ENCODE measurements at regions not wholly inside any gene's neighbourhood (a gene's known extent, or its start where the extent isn't known, plus 50 kb on each side); places are given as distances from the start of the nearest gene placed in this dataset.

DNA sequence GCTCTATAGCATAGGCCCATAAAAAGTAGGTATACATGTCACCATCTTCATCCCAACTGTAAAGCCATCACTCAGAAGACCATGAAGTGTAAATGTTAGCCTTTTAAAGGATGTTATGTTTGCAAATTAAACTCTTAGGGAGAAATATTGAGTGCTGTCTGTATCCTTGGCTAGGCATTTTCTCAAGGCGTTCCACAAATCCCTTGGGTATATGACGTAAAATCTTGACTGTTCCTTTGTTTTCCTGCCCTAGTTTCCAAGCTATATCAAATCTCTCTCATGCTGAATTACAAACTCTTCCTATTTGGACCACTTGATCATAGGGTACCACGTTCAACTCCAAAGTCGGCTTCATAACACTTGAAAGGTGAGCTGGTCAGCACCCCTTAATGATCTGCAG, 486.2 kb downstream of the HDGFL1 start:
- TF ChIP-seq CTCF (conservative IDR thresholded peaks at IDR 0.05 in 1 of 2, IDR thresholded peaks at IDR 0.05 in 1 of 2; ENCODE audit: low read depth in 1 of 2, low read length in 2 of 2) (no peak), EZH2 (IDR thresholded peaks at IDR 0.05; ENCODE audit: low read length, missing control alignments) (no peak)
